ENCODE measurements at regions not wholly inside any gene's neighbourhood (a gene's known extent, or its start where the extent isn't known, plus 50 kb on each side); places are given as distances from the start of the nearest gene placed in this dataset.

GRCh38 chr2:224281374-224281773, 120.5 kb downstream of the FAM124B start:
- TF ChIP-seq CTCF (IDR thresholded peaks at IDR 0.05; ENCODE audit: poor library complexity) = no peak
- no peak for TF ChIP-seq EZH2phosphoT487 (IDR thresholded peaks at IDR 0.05; ENCODE audit: low read depth, severe bottlenecking, unreplicated experiment)

Data from hepatocyte (in vitro differentiated cells).